ENCODE measurements at regions not wholly inside any gene's neighbourhood (a gene's known extent, or its start where the extent isn't known, plus 50 kb on each side); places are given as distances from the start of the nearest gene placed in this dataset.

DNA sequence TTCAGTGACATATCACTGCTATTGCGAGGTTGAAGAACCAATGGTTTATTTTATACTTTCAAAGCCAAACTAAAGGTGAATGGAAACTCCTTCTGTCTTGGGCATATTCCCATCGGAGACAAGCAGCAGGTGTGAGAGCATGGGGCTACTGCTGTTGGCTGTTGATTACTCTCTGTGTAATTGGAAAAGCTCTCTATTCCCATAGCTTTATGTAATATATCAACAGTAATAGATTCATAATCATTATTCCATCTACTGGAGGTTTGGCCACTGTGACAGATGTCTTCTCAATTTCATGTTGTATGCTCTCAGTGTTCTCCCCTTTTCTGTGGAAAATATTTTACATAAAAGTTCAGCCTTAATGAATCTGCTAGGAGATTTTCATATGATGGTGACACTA is 352.0 kb downstream of the BTG1 start:
- Histone ChIP-seq H3K79me2 (ENCODE audit: insufficient read depth, low read length) (no peaks in the 10 kb centered on the region), H3K4me3 (ENCODE audit: low read depth, low read length, poor library complexity, severe bottlenecking) (no peak overlapping the region), H3K9ac (ENCODE audit: low read length) (no peak overlapping the region), H3F3A (ENCODE audit: insufficient read depth, low read length) (no peaks in the 10 kb centered on the region), H3K36me3 (ENCODE audit: insufficient read depth, low read length) (no peaks in the 10 kb centered on the region), H3K9me3 (ENCODE audit: low read length) (no peaks in the 10 kb centered on the region), H3K4me1 (ENCODE audit: insufficient read depth, low read length, severe bottlenecking) (no peaks in the 10 kb centered on the region), H3K9me2 (ENCODE audit: low read depth, low read length) (no peaks in the 10 kb centered on the region), H3K27ac (ENCODE audit: low read depth, low read length, poor library complexity, severe bottlenecking) (no peak overlapping the region), H4K20me1 (ENCODE audit: insufficient read depth, low read length) (no peaks in the 10 kb centered on the region), H3K27me3 (ENCODE audit: insufficient read depth, low read length) (no peaks in the 10 kb centered on the region), H2AFZ (ENCODE audit: low read length) (no peak overlapping the region), H3K4me2 (ENCODE audit: low read length) (no peak overlapping the region)
- TF ChIP-seq, protein P1, sequence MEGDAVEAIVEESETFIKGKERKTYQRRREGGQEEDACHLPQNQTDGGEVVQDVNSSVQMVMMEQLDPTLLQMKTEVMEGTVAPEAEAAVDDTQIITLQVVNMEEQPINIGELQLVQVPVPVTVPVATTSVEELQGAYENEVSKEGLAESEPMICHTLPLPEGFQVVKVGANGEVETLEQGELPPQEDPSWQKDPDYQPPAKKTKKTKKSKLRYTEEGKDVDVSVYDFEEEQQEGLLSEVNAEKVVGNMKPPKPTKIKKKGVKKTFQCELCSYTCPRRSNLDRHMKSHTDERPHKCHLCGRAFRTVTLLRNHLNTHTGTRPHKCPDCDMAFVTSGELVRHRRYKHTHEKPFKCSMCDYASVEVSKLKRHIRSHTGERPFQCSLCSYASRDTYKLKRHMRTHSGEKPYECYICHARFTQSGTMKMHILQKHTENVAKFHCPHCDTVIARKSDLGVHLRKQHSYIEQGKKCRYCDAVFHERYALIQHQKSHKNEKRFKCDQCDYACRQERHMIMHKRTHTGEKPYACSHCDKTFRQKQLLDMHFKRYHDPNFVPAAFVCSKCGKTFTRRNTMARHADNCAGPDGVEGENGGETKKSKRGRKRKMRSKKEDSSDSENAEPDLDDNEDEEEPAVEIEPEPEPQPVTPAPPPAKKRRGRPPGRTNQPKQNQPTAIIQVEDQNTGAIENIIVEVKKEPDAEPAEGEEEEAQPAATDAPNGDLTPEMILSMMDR (IDR thresholded peaks at IDR 0.05; ENCODE audit: low read length), result no peak
- no peak for TF ChIP-seq EZH2 (IDR thresholded peaks at IDR 0.05; ENCODE audit: borderline replicate concordance, low read length)

DNA sequence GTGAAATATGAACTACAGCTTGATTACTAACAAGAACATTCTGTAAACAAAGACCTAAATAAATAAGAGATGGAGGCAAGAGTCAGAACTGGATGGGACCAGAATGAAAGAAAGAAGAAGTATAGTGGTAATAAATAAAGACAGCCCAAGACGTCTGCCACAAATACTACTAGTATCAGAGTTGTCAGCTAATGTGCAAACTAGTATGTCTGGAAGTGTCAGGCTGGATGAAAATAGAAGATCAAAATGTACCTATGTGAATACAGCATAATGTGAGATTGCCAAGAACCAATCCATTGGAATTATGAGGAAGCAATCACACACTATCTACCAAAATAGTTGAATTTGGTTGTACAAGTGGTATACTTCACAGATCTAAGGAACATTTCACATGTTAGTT is 353.0 kb downstream of the BTG1 start:
- H3F3A ChIP-seq (ENCODE audit: insufficient read depth, low read length), result no peaks in the 10 kb centered on the region
- no peak overlapping the region for H3K4me3 ChIP-seq (ENCODE audit: low read depth, low read length, poor library complexity, severe bottlenecking)
- H3K9me3 ChIP-seq (ENCODE audit: low read length), result no peaks in the 10 kb centered on the region
- no peaks in the 10 kb centered on the region for H3K9me2 ChIP-seq (ENCODE audit: low read depth, low read length)
- no peaks in the 10 kb centered on the region for H4K20me1 ChIP-seq (ENCODE audit: insufficient read depth, low read length)
- no peaks in the 10 kb centered on the region for H3K4me1 ChIP-seq (ENCODE audit: insufficient read depth, low read length, severe bottlenecking)
- H2AFZ ChIP-seq (ENCODE audit: low read length), result no peak overlapping the region
- no peaks in the 10 kb centered on the region for H3K79me2 ChIP-seq (ENCODE audit: insufficient read depth, low read length)
- no peaks in the 10 kb centered on the region for H3K27me3 ChIP-seq (ENCODE audit: insufficient read depth, low read length)
- TF ChIP-seq, protein P1 (IDR thresholded peaks at IDR 0.05; ENCODE audit: low read length), result no peak
- TF ChIP-seq EZH2 (IDR thresholded peaks at IDR 0.05; ENCODE audit: borderline replicate concordance, low read length), result no peak
- no peak overlapping the region for H3K4me2 ChIP-seq (ENCODE audit: low read length)
- no peaks in the 10 kb centered on the region for H3K36me3 ChIP-seq (ENCODE audit: insufficient read depth, low read length)
- no peak overlapping the region for H3K27ac ChIP-seq (ENCODE audit: low read depth, low read length, poor library complexity, severe bottlenecking)
- H3K9ac ChIP-seq (ENCODE audit: low read length), result no peak overlapping the region

DNA sequence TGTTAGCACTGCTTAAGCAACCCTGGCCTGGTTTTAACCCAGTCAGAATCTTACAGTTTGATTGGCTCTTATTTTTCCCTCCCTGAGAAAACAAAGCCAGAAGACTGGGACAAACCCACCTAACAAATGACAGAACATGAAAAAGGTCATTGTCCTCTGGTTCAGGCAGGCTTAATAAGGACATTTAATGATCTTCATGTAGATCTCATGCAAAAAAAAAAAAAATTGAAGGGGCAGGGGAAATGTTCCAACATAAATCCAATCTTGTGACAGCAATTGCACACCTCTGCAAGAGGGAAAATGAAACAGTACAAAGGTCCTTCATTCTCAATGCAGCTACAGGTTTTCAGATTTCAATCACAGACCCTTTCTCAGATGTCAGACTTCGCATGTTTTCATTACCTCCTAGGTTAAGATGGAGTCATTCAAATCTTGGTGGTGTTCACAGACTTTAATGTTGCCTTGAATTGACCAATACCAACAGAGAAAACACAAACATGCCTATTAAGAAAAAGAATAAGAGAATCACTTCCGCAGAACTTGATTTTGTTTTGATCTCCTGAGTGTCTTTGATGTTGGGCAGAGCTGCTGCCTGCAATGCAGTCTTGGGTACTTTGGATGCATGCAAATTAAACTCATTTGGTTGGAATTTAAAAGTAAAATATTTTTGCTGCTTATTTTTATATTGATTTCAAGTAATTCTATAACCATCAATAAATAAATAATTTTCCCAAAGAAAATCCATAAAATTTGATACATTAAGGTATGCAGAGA is 359.0 kb downstream of the BTG1 start:
- no peak overlapping the region for H3K4me3 ChIP-seq (ENCODE audit: low read depth, low read length, poor library complexity, severe bottlenecking)
- H3F3A ChIP-seq (ENCODE audit: insufficient read depth, low read length), result no peaks in the 10 kb centered on the region
- H3K4me1 ChIP-seq (ENCODE audit: insufficient read depth, low read length, severe bottlenecking), result no peaks in the 10 kb centered on the region
- H2AFZ ChIP-seq (ENCODE audit: low read length), result no peak overlapping the region
- H3K9me3 ChIP-seq (ENCODE audit: low read length), result no peaks in the 10 kb centered on the region
- H3K9me2 ChIP-seq (ENCODE audit: low read depth, low read length), result no peaks in the 10 kb centered on the region
- H4K20me1 ChIP-seq (ENCODE audit: insufficient read depth, low read length), result no peaks in the 10 kb centered on the region
- no peak overlapping the region for H3K4me2 ChIP-seq (ENCODE audit: low read length)
- no peak overlapping the region for H3K9ac ChIP-seq (ENCODE audit: low read length)
- H3K36me3 ChIP-seq (ENCODE audit: insufficient read depth, low read length), result no peaks in the 10 kb centered on the region
- no peaks in the 10 kb centered on the region for H3K79me2 ChIP-seq (ENCODE audit: insufficient read depth, low read length)
- H3K27ac ChIP-seq (ENCODE audit: low read depth, low read length, poor library complexity, severe bottlenecking), result no peak overlapping the region
- TF ChIP-seq EZH2 (IDR thresholded peaks at IDR 0.05; ENCODE audit: borderline replicate concordance, low read length), result no peak
- TF ChIP-seq, protein P1 (IDR thresholded peaks at IDR 0.05; ENCODE audit: low read length), result no peak
- no peaks in the 10 kb centered on the region for H3K27me3 ChIP-seq (ENCODE audit: insufficient read depth, low read length)
